ENCODE measurements at regions not wholly inside any gene's neighbourhood (a gene's known extent, or its start where the extent isn't known, plus 50 kb on each side); places are given as distances from the start of the nearest gene placed in this dataset.
"Not testable (repeated sequence)": the region's sequence is repeated elsewhere in the genome, so short reads cannot be mapped to it uniquely, and the experiment has no call there.

- TF ChIP-seq JUND (IDR thresholded peaks at IDR 0.05; ENCODE audit: low read depth): no peak
These were observed 359.9 kb downstream of the DSC3 start for GRCh38 chr18:30682672-30683071.

GRCh38 chr18:30679285-30679930 is 363.1 kb downstream of the DSC3 start:
- TF ChIP-seq JUND (IDR thresholded peaks at IDR 0.05; ENCODE audit: low read depth): no peak
- no peak for DNase-seq (ENCODE audit: low read depth in 1 of 2, low spot score in 1 of 2)
- in situ Hi-C loops (cut with HindIII; ENCODE audit: low pct_unique_long_range_greater_than_20kb, low sequenced_read_pairs): no loop called here

More at GRCh38 chr18:30682672-30683071, 359.9 kb downstream of the DSC3 start:
- in situ Hi-C loops (cut with HindIII; ENCODE audit: low pct_unique_long_range_greater_than_20kb, low sequenced_read_pairs): no loop called here
- DNase-seq (ENCODE audit: low read depth in 1 of 2, low spot score in 1 of 2): no peak

GRCh38 chr18:30677813-30678212 is 364.7 kb downstream of the DSC3 start:
- in situ Hi-C loops (cut with HindIII; ENCODE audit: low pct_unique_long_range_greater_than_20kb, low sequenced_read_pairs); DNase-seq (ENCODE audit: low read depth in 1 of 2, low spot score in 1 of 2): not testable (repeated sequence)

GRCh38 chr18:30676053-30676480 is 366.5 kb downstream of the DSC3 start:
- in situ Hi-C loops (cut with HindIII; ENCODE audit: low pct_unique_long_range_greater_than_20kb, low sequenced_read_pairs): no loop called here
- TF ChIP-seq JUND (IDR thresholded peaks at IDR 0.05; ENCODE audit: low read depth): no peak
- DNase-seq (ENCODE audit: low read depth in 1 of 2, low spot score in 1 of 2): no peak

- TF ChIP-seq JUND (IDR thresholded peaks at IDR 0.05; ENCODE audit: low read depth): no peak
- no peak for DNase-seq (ENCODE audit: low read depth in 1 of 2, low spot score in 1 of 2)
- in situ Hi-C loops (cut with HindIII; ENCODE audit: low pct_unique_long_range_greater_than_20kb, low sequenced_read_pairs): no loop called here
These were observed 367.0 kb downstream of the DSC3 start for GRCh38 chr18:30675493-30675892.

GRCh38 chr18:30675072-30675471 is 367.5 kb downstream of the DSC3 start:
- DNase-seq (ENCODE audit: low read depth in 1 of 2, low spot score in 1 of 2): no peak
- in situ Hi-C loops (cut with HindIII; ENCODE audit: low pct_unique_long_range_greater_than_20kb, low sequenced_read_pairs): no loop called here
- no peak for TF ChIP-seq JUND (IDR thresholded peaks at IDR 0.05; ENCODE audit: low read depth)

- in situ Hi-C loops (cut with HindIII; ENCODE audit: low pct_unique_long_range_greater_than_20kb, low sequenced_read_pairs): no loop called here
- DNase-seq (ENCODE audit: low read depth in 1 of 2, low spot score in 1 of 2): no peak
- TF ChIP-seq JUND (IDR thresholded peaks at IDR 0.05; ENCODE audit: low read depth): no peak
These were observed 367.9 kb downstream of the DSC3 start for GRCh38 chr18:30674596-30674995.

GRCh38 chr18:30672439-30672838 is 370.1 kb downstream of the DSC3 start:
- in situ Hi-C loops (cut with HindIII; ENCODE audit: low pct_unique_long_range_greater_than_20kb, low sequenced_read_pairs); DNase-seq (ENCODE audit: low read depth in 1 of 2, low spot score in 1 of 2): not testable (repeated sequence)

- DNase-seq (ENCODE audit: low read depth in 1 of 2, low spot score in 1 of 2): no peak
- in situ Hi-C loops (cut with HindIII; ENCODE audit: low pct_unique_long_range_greater_than_20kb, low sequenced_read_pairs): no loop called here
- TF ChIP-seq JUND (IDR thresholded peaks at IDR 0.05; ENCODE audit: low read depth): no peak
These were observed 384.2 kb downstream of the DSC3 start for GRCh38 chr18:30658306-30658705.

- in situ Hi-C loops (cut with HindIII; ENCODE audit: low pct_unique_long_range_greater_than_20kb, low sequenced_read_pairs): no loop called here
- DNase-seq (ENCODE audit: low read depth in 1 of 2, low spot score in 1 of 2): no peak
These were observed 390.2 kb downstream of the DSC3 start for GRCh38 chr18:30652387-30652786.

GRCh38 chr18:30650499-30650898 is 392.0 kb downstream of the DSC3 start:
- in situ Hi-C loops (cut with HindIII; ENCODE audit: low pct_unique_long_range_greater_than_20kb, low sequenced_read_pairs): no loop called here
- no peak for TF ChIP-seq JUND (IDR thresholded peaks at IDR 0.05; ENCODE audit: low read depth)
- no peak for DNase-seq (ENCODE audit: low read depth in 1 of 2, low spot score in 1 of 2)

More at GRCh38 chr18:30652387-30652786, 390.2 kb downstream of the DSC3 start:
- no peak for TF ChIP-seq JUND (IDR thresholded peaks at IDR 0.05; ENCODE audit: low read depth)

GRCh38 chr18:30644158-30644557 is 398.4 kb downstream of the DSC3 start:
- in situ Hi-C loops (cut with HindIII; ENCODE audit: low pct_unique_long_range_greater_than_20kb, low sequenced_read_pairs): no loop called here
- no peak for DNase-seq (ENCODE audit: low read depth in 1 of 2, low spot score in 1 of 2)

GRCh38 chr18:30639361-30639760 is 403.2 kb downstream of the DSC3 start:
- TF ChIP-seq JUND (IDR thresholded peaks at IDR 0.05; ENCODE audit: low read depth): no peak
- DNase-seq (ENCODE audit: low read depth in 1 of 2, low spot score in 1 of 2): no peak
- in situ Hi-C loops (cut with HindIII; ENCODE audit: low pct_unique_long_range_greater_than_20kb, low sequenced_read_pairs): no loop called here

More at GRCh38 chr18:30644158-30644557, 398.4 kb downstream of the DSC3 start:
- no peak for TF ChIP-seq JUND (IDR thresholded peaks at IDR 0.05; ENCODE audit: low read depth)

- TF ChIP-seq JUND (IDR thresholded peaks at IDR 0.05; ENCODE audit: low read depth): no peak
- in situ Hi-C loops (cut with HindIII; ENCODE audit: low pct_unique_long_range_greater_than_20kb, low sequenced_read_pairs): no loop called here
- DNase-seq (ENCODE audit: low read depth in 1 of 2, low spot score in 1 of 2): no peak
These were observed 408.3 kb downstream of the DSC3 start for GRCh38 chr18:30634249-30634648.
